Activated T-cell treated with anti-CD3 and anti-CD28 coated beads for 48 hours (primary cell): ENCODE measurements at regions not wholly inside any gene's neighbourhood (a gene's known extent, or its start where the extent isn't known, plus 50 kb on each side); places are given as distances from the start of the nearest gene placed in this dataset.
"Not testable (repeated sequence)": the region's sequence is repeated elsewhere in the genome, so short reads cannot be mapped to it uniquely, and the experiment has no call there.

Experiments
- DNase-seq: peaks from one replicate; pipeline ENCODE4 v3.0.0-alpha.2; 2020; ENCODE audit warnings: low read depth

- no peak for DNase-seq
Measured at GRCh38 chr5:116883875-116884274, 309.3 kb upstream of the SEMA6A start.

DNA sequence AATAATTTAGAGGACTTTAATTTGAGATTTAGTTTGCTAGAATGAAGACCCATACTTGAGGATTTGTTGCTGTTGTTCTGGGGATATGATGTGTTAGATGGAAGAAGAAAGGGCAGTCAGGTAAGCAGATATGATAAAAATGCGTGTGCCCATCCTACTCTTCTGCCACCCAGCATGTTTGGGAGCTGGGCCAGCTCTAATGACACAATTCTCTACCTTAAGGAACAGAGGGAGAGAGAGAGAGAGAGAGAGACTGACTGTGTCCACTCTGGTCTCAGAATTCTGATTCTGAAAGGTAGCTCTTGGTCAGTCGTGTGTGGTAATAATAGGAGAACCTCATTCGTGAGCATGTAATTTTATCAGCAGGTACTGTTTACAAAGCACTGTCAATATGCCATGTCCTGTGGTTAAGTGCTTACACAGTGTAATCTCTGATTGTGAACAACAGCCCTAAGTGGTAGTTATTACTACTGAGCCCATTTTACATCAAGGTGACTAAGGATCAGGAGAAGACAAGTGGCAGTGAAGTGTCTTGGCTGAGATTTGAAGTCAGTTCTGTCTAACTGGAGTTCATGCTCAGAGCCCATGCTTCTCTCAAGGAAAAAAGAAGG, 307.4 kb upstream of the SEMA6A start:
- no peak for DNase-seq

DNA sequence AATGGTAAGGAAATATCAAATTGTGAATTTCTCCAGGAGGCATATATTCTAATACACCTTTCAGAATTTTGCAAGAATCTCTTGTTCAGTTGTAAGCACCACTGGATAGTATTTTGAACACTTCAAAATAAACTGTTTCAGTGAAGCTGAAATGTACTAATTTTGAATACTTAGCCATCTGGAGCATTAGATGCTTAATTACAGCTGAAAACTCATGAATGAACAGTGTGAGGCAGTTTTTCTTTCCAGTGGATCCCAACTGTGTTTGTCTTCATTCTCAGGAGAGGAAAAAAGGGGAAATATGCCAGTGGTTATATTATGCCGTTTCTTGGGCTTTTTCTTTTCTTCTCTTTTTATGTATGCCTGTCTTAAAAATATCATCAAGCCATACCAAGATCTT, 306.0 kb upstream of the SEMA6A start:
- DNase-seq, result no peak

- DNase-seq, result no peak
Measured at GRCh38 chr5:116880150-116880549, 305.5 kb upstream of the SEMA6A start.

DNA sequence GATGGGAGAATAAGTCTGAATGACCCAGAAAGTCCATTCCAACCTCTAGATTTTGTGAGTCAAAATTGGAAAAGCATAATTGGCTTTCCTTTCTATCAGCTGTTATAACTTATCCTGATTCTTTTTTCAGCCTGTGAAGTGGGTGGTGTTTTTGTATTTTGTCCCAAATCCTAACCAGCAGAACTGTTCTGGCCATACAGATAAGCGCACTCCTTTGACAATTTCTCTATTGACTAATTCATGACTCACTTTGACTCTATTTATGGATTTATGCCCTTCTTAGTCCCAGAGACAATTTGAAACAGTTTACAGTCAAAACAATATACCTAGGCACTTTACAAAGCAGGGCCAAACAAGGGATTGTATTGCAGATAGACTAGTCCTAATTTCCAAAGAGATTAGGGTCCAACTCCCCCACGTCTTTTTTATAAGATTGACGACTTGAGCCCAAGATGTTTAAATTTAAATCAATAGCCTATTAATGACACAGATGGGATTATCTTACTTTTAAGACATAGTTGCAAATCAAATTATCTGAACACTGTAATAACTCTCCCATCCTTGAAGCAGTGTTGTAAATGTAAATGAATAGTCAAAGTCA, 301.7 kb upstream of the SEMA6A start:
- no peak for DNase-seq

- no peak for DNase-seq
Measured at GRCh38 chr5:116872986-116873385, 298.4 kb upstream of the SEMA6A start.

- DNase-seq, result no peak
Measured at GRCh38 chr5:116872486-116872885, 297.9 kb upstream of the SEMA6A start.

DNA sequence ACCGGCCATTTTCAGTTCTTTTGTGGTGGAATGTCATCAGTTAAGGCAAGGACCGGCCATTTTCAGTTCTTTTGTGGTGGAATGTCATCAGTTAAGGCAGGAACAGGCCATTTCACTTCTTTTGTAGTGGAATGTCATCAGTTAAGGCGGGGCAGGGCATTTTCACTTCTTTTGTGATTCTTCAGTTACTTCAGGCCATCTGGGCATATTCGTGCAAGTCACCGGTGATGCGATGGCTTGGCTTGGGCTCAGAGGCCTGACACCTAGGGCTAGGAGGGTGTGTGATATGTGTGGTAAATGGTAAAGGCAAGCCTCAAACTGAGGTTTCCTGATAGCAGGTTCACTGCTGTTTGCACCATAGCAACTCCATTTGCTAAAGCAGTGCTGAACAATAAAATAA, 293.2 kb upstream of the SEMA6A start:
- DNase-seq, result not testable (repeated sequence)

- no peak for DNase-seq
Measured at GRCh38 chr5:116865651-116866050, 291.0 kb upstream of the SEMA6A start.

DNA sequence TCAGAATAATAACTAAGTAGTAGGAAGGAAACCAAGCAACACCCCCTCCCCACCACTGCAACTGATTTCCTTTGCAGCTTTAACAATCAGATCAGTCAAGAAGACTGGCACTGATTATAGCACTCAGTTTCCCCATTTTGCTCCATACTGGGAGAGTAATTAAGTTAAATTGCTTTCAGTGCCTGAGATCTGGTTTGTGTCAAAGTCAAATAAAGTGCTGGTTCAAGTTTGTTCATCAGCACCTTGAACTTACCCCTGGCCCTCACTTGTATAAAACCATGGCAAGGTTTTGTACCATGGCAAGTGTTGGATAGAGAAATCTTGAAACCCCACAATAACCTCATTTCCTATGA, 290.2 kb upstream of the SEMA6A start:
- DNase-seq, result no peak

GRCh38 chr5:116864157-116864837, 289.7 kb upstream of the SEMA6A start:
- DNase-seq, result no peak

- no peak for DNase-seq
Measured at GRCh38 chr5:116862632-116863455, 288.2 kb upstream of the SEMA6A start.

- no peak for DNase-seq
Measured at GRCh38 chr5:116861666-116862065, 287.0 kb upstream of the SEMA6A start.

DNA sequence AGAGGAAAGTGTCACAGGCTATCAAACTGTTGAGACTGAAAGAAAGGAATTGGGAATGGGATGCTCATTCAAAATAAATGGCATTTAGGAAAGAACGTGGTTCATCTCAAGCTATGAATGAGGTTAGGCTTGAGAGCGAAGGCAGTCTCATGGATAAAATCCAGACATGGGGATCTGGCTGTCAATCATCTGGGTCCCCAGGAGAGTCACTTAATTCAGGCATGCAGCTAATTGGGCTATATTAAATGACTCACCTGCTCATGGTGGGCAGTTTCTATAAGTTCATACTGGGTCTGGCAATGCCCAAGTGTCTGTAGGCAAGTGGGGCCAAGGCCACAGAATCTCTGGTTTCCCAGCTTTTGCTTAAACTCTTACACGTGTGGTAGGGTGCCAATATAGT, 286.5 kb upstream of the SEMA6A start:
- no peak for DNase-seq

- DNase-seq, result no peak
Measured at GRCh38 chr5:116859666-116860320, 285.2 kb upstream of the SEMA6A start.

GRCh38 chr5:116858705-116859333, 284.2 kb upstream of the SEMA6A start:
- no peak for DNase-seq

DNA sequence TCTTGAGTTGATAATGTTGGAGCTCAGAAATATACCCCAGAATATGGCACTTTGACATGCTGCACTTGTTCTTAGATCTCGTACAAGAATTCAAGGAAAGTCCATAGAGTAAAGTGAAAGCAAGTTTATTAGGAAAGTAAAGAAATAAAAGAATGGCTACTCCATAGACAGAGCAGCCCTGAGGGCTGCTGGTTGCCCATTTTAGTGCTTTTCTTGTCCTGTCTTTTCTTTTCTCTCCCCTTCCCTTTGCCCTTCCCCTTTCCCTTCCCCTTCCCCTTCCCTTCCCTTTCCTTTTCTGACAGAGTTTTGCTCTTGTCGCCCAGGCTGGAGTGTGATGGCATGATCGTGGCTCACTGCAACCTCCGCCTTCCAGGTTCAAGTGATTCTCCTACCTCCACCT, 283.4 kb upstream of the SEMA6A start:
- not testable (repeated sequence) for DNase-seq

GRCh38 chr5:116856271-116856670, 281.6 kb upstream of the SEMA6A start:
- DNase-seq, result no peak

- DNase-seq, result no peak
Measured at GRCh38 chr5:116853992-116854391, 279.4 kb upstream of the SEMA6A start.

DNA sequence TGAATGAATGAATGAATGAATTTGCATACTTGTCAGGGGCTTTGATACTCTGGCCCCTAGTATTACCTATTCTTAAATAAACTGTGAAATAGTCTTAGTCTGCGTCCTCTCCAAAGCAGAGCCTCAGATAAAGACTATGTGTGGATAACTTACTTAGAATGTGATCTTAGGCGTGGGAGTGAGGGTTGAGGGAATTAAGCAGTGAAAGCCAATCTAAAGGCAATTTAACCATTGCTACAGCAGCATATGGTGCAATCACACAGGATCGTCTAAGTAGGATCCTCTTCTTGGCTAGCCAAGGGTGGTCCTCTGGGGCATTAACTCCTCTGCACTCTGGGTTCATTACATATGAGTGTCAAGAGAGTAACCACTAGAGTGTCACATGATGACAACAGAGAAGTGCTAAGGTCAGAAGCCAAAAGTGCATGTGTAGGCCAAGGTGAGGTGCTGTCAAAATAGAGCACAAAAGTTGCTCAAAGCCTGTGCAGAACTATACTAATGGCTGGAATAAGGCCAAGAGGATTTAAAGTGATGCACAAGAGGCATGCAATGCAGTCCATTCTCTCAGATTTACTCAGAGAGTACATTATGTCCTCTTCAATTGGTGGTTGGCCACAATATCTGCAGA, 274.4 kb upstream of the SEMA6A start:
- no peak for DNase-seq

DNA sequence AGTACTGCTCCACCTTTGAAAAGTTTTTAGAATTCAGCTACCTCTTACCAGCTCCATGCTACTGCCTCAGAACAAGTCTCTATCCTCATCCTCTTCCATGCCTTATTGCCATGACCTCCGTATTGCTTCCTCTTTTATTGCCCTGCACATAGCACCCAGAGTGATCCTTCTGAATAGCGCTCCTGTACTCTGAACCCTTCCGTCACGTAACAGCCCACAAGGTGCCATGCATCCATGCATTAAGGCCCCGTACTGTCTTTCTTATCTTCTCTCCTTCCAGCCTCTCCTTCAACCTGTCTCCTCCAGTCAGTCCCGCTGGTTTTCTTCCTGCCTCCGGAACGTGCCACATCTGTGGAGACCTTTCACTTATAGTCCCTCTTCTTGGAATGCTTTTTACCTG, 273.3 kb upstream of the SEMA6A start:
- no peak for DNase-seq
